CD14-positive monocyte (primary cell): ENCODE measurements at regions not wholly inside any gene's neighbourhood (a gene's known extent, or its start where the extent isn't known, plus 50 kb on each side); places are given as distances from the start of the nearest gene placed in this dataset.

ENCODE experiments used
- DNase-seq, 3 donors: peaks; one replicate each; pipeline ENCODE4 v3.0.0-alpha.2; 2011 to 2022
- H2AFZ ChIP-seq: 2 replicates; pipeline ENCODE4 v1.6.0; 2012; ENCODE audit warnings: mild to moderate bottlenecking, low read depth, low read length, inconsistent platforms; ENCODE audit not compliant: insufficient read depth, poor library complexity, severe bottlenecking
- H3K27ac ChIP-seq, 2 donors: 1 replicate in 1 of 2; 2 replicates in 1 of 2; pipeline ENCODE4 v1.5.1; 2012 to 2013; ENCODE audit warnings: low read length in 2 of 2, control low read depth in 1 of 2, inconsistent platforms in 1 of 2, low read depth in 1 of 2, mild to moderate bottlenecking in 1 of 2
- H3K27me3 ChIP-seq, 2 donors: one replicate each; pipeline versions ENCODE4 v1.6.0 to v1.6.1; 2011 to 2013; ENCODE audit warnings: low read length in 2 of 2; ENCODE audit not compliant: control insufficient read depth in 2 of 2, insufficient read depth in 2 of 2
- H3K36me3 ChIP-seq, 2 donors: replicated peaks in 1 of 2; 1 replicate in 1 of 2; 2 replicates in 1 of 2; pipeline versions ENCODE4 v1.5.1 to v1.6.1; 2012 to 2013; ENCODE audit warnings: low read length in 2 of 2, control low read depth in 1 of 2, inconsistent platforms in 1 of 2, mild to moderate bottlenecking in 1 of 2; ENCODE audit not compliant: insufficient read depth in 2 of 2, control insufficient read depth in 1 of 2
- H3K4me1 ChIP-seq, 2 donors: 1 replicate in 1 of 2; 2 replicates in 1 of 2; pipeline versions ENCODE4 v1.5.1 to v1.6.1; 2012 to 2013; ENCODE audit warnings: low read length in 2 of 2, control low read depth in 1 of 2, inconsistent platforms in 1 of 2, mild to moderate bottlenecking in 1 of 2, moderate library complexity in 1 of 2; ENCODE audit not compliant: insufficient read depth in 2 of 2, control insufficient read depth in 1 of 2
- H3K4me2 ChIP-seq: replicated peaks from 2 replicates; pipeline ENCODE3; 2012; ENCODE audit warnings: low read length, moderate library complexity, mild to moderate bottlenecking; ENCODE audit not compliant: poor library complexity, severe bottlenecking; ENCODE audit errors: extremely low read depth
- H3K4me3 ChIP-seq, 3 experiments: fragments of 200-600 bp in 1 of 3; sonication (generic) in 1 of 3; replicated peaks in 1 of 3; 1 replicate in 2 of 3; 2 replicates in 1 of 3; pipeline ENCODE4 v1.5.1; 2011 to 2013; ENCODE audit warnings: low read length in 3 of 3, mild to moderate bottlenecking in 3 of 3, control low read depth in 2 of 3, low read depth in 2 of 3, inconsistent platforms in 1 of 3, moderate library complexity in 1 of 3
- H3K79me2 ChIP-seq: 2 replicates; pipeline ENCODE4 v1.6.0; 2012; ENCODE audit warnings: mild to moderate bottlenecking, control low read depth, inconsistent platforms, low read length, moderate library complexity; ENCODE audit not compliant: insufficient read depth
- H3K9ac ChIP-seq: 2 replicates; pipeline ENCODE4 v1.6.0; 2017; ENCODE audit warnings: low read length, mild to moderate bottlenecking; ENCODE audit not compliant: insufficient read depth, poor library complexity, severe bottlenecking
- H3K9me3 ChIP-seq, 2 donors: replicated peaks in 1 of 2; 1 replicate in 1 of 2; 2 replicates in 1 of 2; pipeline versions ENCODE4 v1.5.1 to v1.6.1; 2012 to 2013; ENCODE audit warnings: low read length in 2 of 2, control low read depth in 1 of 2; ENCODE audit not compliant: control insufficient read depth in 1 of 2, insufficient read depth in 1 of 2
- H4K20me1 ChIP-seq: 2 replicates; pipeline ENCODE4 v1.6.0; 2012; ENCODE audit warnings: mild to moderate bottlenecking, low read length, control low read depth, moderate library complexity; ENCODE audit not compliant: insufficient read depth
- H3K27ac Mint-ChIP-seq, 7 donors: one replicate each; pipeline ENCODE4 v1.8.0; 2020; ENCODE audit warnings: mild to moderate bottlenecking in 7 of 7, mixed read lengths in 7 of 7, moderate library complexity in 6 of 7, inconsistent platforms in 2 of 7
- H3K27me3 Mint-ChIP-seq, 3 donors: one replicate each; pipeline ENCODE4 v1.8.0; 2021 to 2022; ENCODE audit warnings: low read depth in 3 of 3, mild to moderate bottlenecking in 3 of 3, mixed read lengths in 3 of 3, moderate library complexity in 3 of 3, inconsistent platforms in 1 of 3
- H3K36me3 Mint-ChIP-seq, 2 donors: one replicate each; pipeline ENCODE4 v1.8.0; 2020; ENCODE audit warnings: mixed read lengths in 2 of 2, inconsistent platforms in 1 of 2, mild to moderate bottlenecking in 1 of 2
- H3K4me1 Mint-ChIP-seq: one replicate; pipeline ENCODE4 v1.8.0; 2020; ENCODE audit warnings: mild to moderate bottlenecking, mixed read lengths
- H3K4me3 Mint-ChIP-seq, 2 donors: one replicate each; pipeline ENCODE4 v1.8.0; 2020; ENCODE audit warnings: mild to moderate bottlenecking in 2 of 2, mixed read lengths in 2 of 2, moderate library complexity in 1 of 2
- H3K9me3 Mint-ChIP-seq, 7 donors: one replicate each; pipeline ENCODE4 v1.8.0; 2020 to 2022; ENCODE audit warnings: mixed read lengths in 7 of 7, mild to moderate bottlenecking in 6 of 7, moderate library complexity in 6 of 7, inconsistent platforms in 2 of 7
- WGBS: methylation state at CpG from one replicate; pipeline ENCODE4 v1.1.5; 2013; ENCODE audit warnings: missing lambda C conversion rate; ENCODE audit not compliant: insufficient coverage; 5-methylcytosine and 5-hydroxymethylcytosine counted together
- intact Hi-C, 2 donors: fragments of 100-400 bp; cut with micrococcal nuclease; formaldehyde crosslinking; loops; one replicate each; pipeline versions ENCODE4 v1.15.0 to v1.15.1; 2023
- TF ChIP-seq, protein P1 (sequence below): fragments of 200-600 bp; IDR thresholded peaks from one replicate; pipeline ENCODE4 v1.8.0; 2022; ENCODE audit warnings: antibody characterized with exemption, mild to moderate bottlenecking

DNA sequence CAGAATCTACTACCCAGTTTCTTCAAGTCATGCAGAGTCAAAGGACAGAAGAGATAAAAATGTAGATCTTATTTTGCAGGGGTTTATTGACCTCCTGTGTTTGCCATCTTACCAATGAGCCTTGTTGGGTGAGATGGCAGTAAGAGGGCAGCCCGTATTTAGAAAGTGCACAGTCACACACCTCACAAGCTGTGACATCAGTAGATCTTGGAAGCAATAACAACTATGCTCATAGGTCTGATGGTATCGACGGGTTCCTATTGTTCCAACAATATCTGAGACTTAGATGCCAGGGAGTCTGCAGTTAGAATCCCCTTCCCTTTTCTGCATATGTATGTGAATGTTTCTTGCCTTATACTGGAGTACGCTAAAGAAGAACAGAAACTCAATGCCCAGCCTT is 189.0 kb upstream of the DYRK2 start:
- Mint-ChIP-seq H3K36me3 (no peaks in the 10 kb centered on the region), H3K27me3 (peaks cover 0 to 3% (median 2%) of the 10 kb centered on the region in 3 donors), H3K4me1 (peaks cover 38% of the 10 kb centered on the region), H3K4me3 (no peak overlapping the region), H3K9me3 (no peaks in the 10 kb centered on the region), H3K27ac (no peak overlapping the region)
- Histone ChIP-seq H3K4me2 (no peak overlapping the region), H3K4me3 (no peak overlapping the region), H3K4me1 (peaks cover 25 to 28% of the 10 kb centered on the region in 2 donors), H3K36me3 (no peaks in the 10 kb centered on the region), H3K9ac (no peak overlapping the region), H3K79me2 (no peaks in the 10 kb centered on the region), H3K27me3 (no peaks in the 10 kb centered on the region), H4K20me1 (no peaks in the 10 kb centered on the region), H2AFZ (no peak overlapping the region), H3K27ac (no peak overlapping the region), H3K9me3 (no peaks in the 10 kb centered on the region)
- TF ChIP-seq, protein P1, sequence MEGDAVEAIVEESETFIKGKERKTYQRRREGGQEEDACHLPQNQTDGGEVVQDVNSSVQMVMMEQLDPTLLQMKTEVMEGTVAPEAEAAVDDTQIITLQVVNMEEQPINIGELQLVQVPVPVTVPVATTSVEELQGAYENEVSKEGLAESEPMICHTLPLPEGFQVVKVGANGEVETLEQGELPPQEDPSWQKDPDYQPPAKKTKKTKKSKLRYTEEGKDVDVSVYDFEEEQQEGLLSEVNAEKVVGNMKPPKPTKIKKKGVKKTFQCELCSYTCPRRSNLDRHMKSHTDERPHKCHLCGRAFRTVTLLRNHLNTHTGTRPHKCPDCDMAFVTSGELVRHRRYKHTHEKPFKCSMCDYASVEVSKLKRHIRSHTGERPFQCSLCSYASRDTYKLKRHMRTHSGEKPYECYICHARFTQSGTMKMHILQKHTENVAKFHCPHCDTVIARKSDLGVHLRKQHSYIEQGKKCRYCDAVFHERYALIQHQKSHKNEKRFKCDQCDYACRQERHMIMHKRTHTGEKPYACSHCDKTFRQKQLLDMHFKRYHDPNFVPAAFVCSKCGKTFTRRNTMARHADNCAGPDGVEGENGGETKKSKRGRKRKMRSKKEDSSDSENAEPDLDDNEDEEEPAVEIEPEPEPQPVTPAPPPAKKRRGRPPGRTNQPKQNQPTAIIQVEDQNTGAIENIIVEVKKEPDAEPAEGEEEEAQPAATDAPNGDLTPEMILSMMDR = no peak
- intact Hi-C loops = no loop called here
- no peak for DNase-seq
- no CpG with 5 or more reads among the region's 4 CpGs for WGBS

DNA sequence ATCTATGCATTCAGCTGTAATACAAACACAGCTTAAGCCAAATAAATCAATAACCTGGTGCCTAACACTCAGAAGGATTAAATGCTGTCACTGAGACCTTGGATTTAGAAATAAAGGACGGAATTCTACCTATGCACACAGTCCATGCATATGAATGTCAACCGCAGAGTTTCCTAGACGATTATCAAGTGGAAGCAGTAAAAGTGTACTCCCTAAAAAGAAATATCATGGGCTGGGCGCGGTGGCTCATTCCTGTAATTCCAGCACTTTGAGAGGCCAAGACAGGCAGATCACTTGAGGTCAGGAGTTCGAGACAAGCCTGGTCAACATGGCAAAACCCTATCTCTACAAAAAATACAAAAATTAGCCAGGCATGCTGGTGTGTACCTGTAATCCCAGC is 188.2 kb upstream of the DYRK2 start:
- H3K4me2 ChIP-seq = no peak overlapping the region
- no peaks in the 10 kb centered on the region for H3K9me3 ChIP-seq
- H3K27ac ChIP-seq = no peak overlapping the region
- H3K36me3 ChIP-seq = no peaks in the 10 kb centered on the region
- intact Hi-C loops = no loop called here
- H3K9ac ChIP-seq = no peak overlapping the region
- no peak for DNase-seq
- TF ChIP-seq, protein P1 = no peak
- Mint-ChIP-seq H3K36me3 (no peaks in the 10 kb centered on the region), H3K27me3 (peaks cover 0 to 3% (median 2%) of the 10 kb centered on the region in 3 donors), H3K4me3 (no peak overlapping the region), H3K27ac (no peak overlapping the region), H3K4me1 (peaks cover 41% of the 10 kb centered on the region), H3K9me3 (no peaks in the 10 kb centered on the region)
- 80% methylated on average over 3 of the region's 6 CpGs for WGBS
- H3K79me2 ChIP-seq = no peaks in the 10 kb centered on the region
- H2AFZ ChIP-seq = no peak overlapping the region
- peaks cover 25 to 28% of the 10 kb centered on the region in 2 donors for H3K4me1 ChIP-seq
- no peak overlapping the region for H3K4me3 ChIP-seq
- H3K27me3 ChIP-seq = no peaks in the 10 kb centered on the region
- H4K20me1 ChIP-seq = no peaks in the 10 kb centered on the region
